DOHH2 (cell line): ENCODE measurements at regions not wholly inside any gene's neighbourhood (a gene's known extent, or its start where the extent isn't known, plus 50 kb on each side); places are given as distances from the start of the nearest gene placed in this dataset.

Experiments used
- H3F3A ChIP-seq: fragments of 200-600 bp; sonication (generic), shearing (Covaris generic); 2 replicates; pipeline ENCODE4 v1.6.0; 2016; ENCODE audit warnings: antibody characterized with exemption, mild to moderate bottlenecking; ENCODE audit not compliant: control insufficient read depth, insufficient read depth
- H3K27ac ChIP-seq: fragments of 200-600 bp; sonication (generic); 2 replicates; pipeline ENCODE4 v1.5.1; 2014; ENCODE audit warnings: low read depth, mild to moderate bottlenecking, low read length, moderate library complexity
- H3K27me3 ChIP-seq: fragments of 200-600 bp; sonication (generic); 2 replicates; pipeline ENCODE4 v1.6.1; 2014; ENCODE audit warnings: mild to moderate bottlenecking, low read length, mixed read lengths; ENCODE audit not compliant: control insufficient read depth
- H3K36me3 ChIP-seq: fragments of 200-600 bp; sonication (generic); 2 replicates; pipeline ENCODE4 v1.6.1; 2014; ENCODE audit warnings: mild to moderate bottlenecking, low read length, moderate library complexity, mixed read lengths; ENCODE audit not compliant: control insufficient read depth
- H3K4me1 ChIP-seq: fragments of 200-600 bp; sonication (generic); 2 replicates; pipeline ENCODE4 v1.6.1; 2014; ENCODE audit warnings: mild to moderate bottlenecking, low read length, mixed read lengths; ENCODE audit not compliant: control insufficient read depth
- H3K4me2 ChIP-seq: fragments of 200-600 bp; sonication (generic); 2 replicates; pipeline ENCODE4 v1.6.0; 2014; ENCODE audit warnings: mild to moderate bottlenecking, low read length, moderate library complexity
- H3K4me3 ChIP-seq: fragments of 200-600 bp; sonication (generic); 2 replicates; pipeline ENCODE4 v1.5.1; 2014; ENCODE audit warnings: mild to moderate bottlenecking, low read length, mixed read lengths
- H3K79me2 ChIP-seq: fragments of 200-600 bp; sonication (generic); 2 replicates; pipeline ENCODE4 v1.6.1; 2014; ENCODE audit warnings: mild to moderate bottlenecking, low read length, mixed read lengths; ENCODE audit not compliant: control insufficient read depth
- H3K9me2 ChIP-seq: fragments of 200-600 bp; sonication (generic); replicated peaks from 2 replicates; pipeline ENCODE4 v1.6.1; 2014; ENCODE audit warnings: mild to moderate bottlenecking, low read length, mixed read lengths; ENCODE audit not compliant: control insufficient read depth
- H3K9me3 ChIP-seq: fragments of 200-600 bp; sonication (generic); 2 replicates; pipeline ENCODE4 v1.6.1; 2014; ENCODE audit warnings: antibody characterized with exemption, low read length, mixed read lengths; ENCODE audit not compliant: control insufficient read depth, insufficient read depth
- H4K20me1 ChIP-seq: fragments of 200-600 bp; sonication (generic); 2 replicates; pipeline ENCODE4 v1.6.0; 2014; ENCODE audit warnings: low read depth, mild to moderate bottlenecking, antibody characterized with exemption, low read length, moderate library complexity; ENCODE audit not compliant: control insufficient read depth, insufficient read depth
- CTCF ChIP-seq: fragments of 200-600 bp; sonication (generic); IDR thresholded peaks from one replicate; pipeline ENCODE4 v1.5.1; 2014; ENCODE audit warnings: antibody characterized with exemption, mild to moderate bottlenecking, low read depth, low read length; ENCODE audit not compliant: poor library complexity, severe bottlenecking
- EZH2phosphoT487 ChIP-seq: fragments of 200-600 bp; sonication (generic); IDR thresholded peaks from 2 replicates; pipeline ENCODE4 v1.6.1; 2017; ENCODE audit warnings: borderline replicate concordance, mild to moderate bottlenecking, antibody characterized with exemption, low read length, moderate library complexity, mixed read lengths

- no peak overlapping the region for H3K27ac ChIP-seq
- peaks cover 7% of the 10 kb centered on the region for H3K36me3 ChIP-seq
- no peaks in the 10 kb centered on the region for H3K27me3 ChIP-seq
- H3K79me2 ChIP-seq, result no peaks in the 10 kb centered on the region
- peaks cover 26% of the 10 kb centered on the region for H3K4me1 ChIP-seq
- no peak overlapping the region for H3K4me3 ChIP-seq
- no peaks in the 10 kb centered on the region for H3K9me2 ChIP-seq
- H3K4me2 ChIP-seq, result no peak overlapping the region
- no peaks in the 10 kb centered on the region for H3F3A ChIP-seq
- TF ChIP-seq CTCF (no peak), EZH2phosphoT487 (no peak)
- no peaks in the 10 kb centered on the region for H3K9me3 ChIP-seq
- no peaks in the 10 kb centered on the region for H4K20me1 ChIP-seq
Observed at GRCh38 chr2:64230540-64230939, 86.3 kb upstream of the PELI1 start.

- no peaks in the 10 kb centered on the region for H3K27me3 ChIP-seq
- peaks cover 7% of the 10 kb centered on the region for H3K36me3 ChIP-seq
- no peaks in the 10 kb centered on the region for H4K20me1 ChIP-seq
- H3K4me3 ChIP-seq, result no peak overlapping the region
- H3K4me2 ChIP-seq, result no peak overlapping the region
- no peaks in the 10 kb centered on the region for H3K9me3 ChIP-seq
- H3F3A ChIP-seq, result no peaks in the 10 kb centered on the region
- no peaks in the 10 kb centered on the region for H3K9me2 ChIP-seq
- TF ChIP-seq EZH2phosphoT487 (no peak), CTCF (no peak)
- H3K27ac ChIP-seq, result no peak overlapping the region
- H3K4me1 ChIP-seq, result peaks cover 23% of the 10 kb centered on the region
- H3K79me2 ChIP-seq, result no peaks in the 10 kb centered on the region
Observed at GRCh38 chr2:64232266-64232665, 88.0 kb upstream of the PELI1 start.

GRCh38 chr2:64233376-64233922 is 89.2 kb upstream of the PELI1 start:
- H3K79me2 ChIP-seq, result no peaks in the 10 kb centered on the region
- no peak overlapping the region for H3K4me3 ChIP-seq
- H3K4me2 ChIP-seq, result no peak overlapping the region
- H3K9me2 ChIP-seq, result no peaks in the 10 kb centered on the region
- H3K27ac ChIP-seq, result no peak overlapping the region
- H3K4me1 ChIP-seq, result peaks cover 11% of the 10 kb centered on the region
- H3K36me3 ChIP-seq, result peaks cover 7% of the 10 kb centered on the region
- H3F3A ChIP-seq, result no peaks in the 10 kb centered on the region
- no peak for TF ChIP-seq EZH2phosphoT487
- TF ChIP-seq CTCF, result no peak
- H4K20me1 ChIP-seq, result no peaks in the 10 kb centered on the region
- H3K27me3 ChIP-seq, result no peaks in the 10 kb centered on the region
- no peaks in the 10 kb centered on the region for H3K9me3 ChIP-seq

- Histone ChIP-seq H3K9me3 (no peaks in the 10 kb centered on the region), H3K9me2 (no peaks in the 10 kb centered on the region), H3K4me3 (no peak overlapping the region), H3K4me1 (peaks cover 4% of the 10 kb centered on the region), H3K4me2 (no peak overlapping the region), H4K20me1 (no peaks in the 10 kb centered on the region), H3K79me2 (no peaks in the 10 kb centered on the region), H3F3A (no peaks in the 10 kb centered on the region), H3K27ac (no peak overlapping the region), H3K27me3 (no peaks in the 10 kb centered on the region), H3K36me3 (peaks cover 6% of the 10 kb centered on the region)
- no peak for TF ChIP-seq EZH2phosphoT487
- TF ChIP-seq CTCF, result no peak
Observed at GRCh38 chr2:64234150-64234549, 89.9 kb upstream of the PELI1 start.
